ENCODE measurements at regions not wholly inside any gene's neighbourhood (a gene's known extent, or its start where the extent isn't known, plus 50 kb on each side); places are given as distances from the start of the nearest gene placed in this dataset.

- TF ChIP-seq CTCF (conservative IDR thresholded peaks at IDR 0.05; ENCODE audit: low read depth, low read length) = no peak
- TF ChIP-seq EZH2 (IDR thresholded peaks at IDR 0.05; ENCODE audit: low read length, unreplicated experiment) = no peak
Measured at GRCh38 chr12:127911291-127911690, 355.7 kb upstream of the TMEM132C start.

Data from PC-3 (cell line).